ENCODE measurements at regions not wholly inside any gene's neighbourhood (a gene's known extent, or its start where the extent isn't known, plus 50 kb on each side); places are given as distances from the start of the nearest gene placed in this dataset.

- POLR2A ChIA-PET: no interaction called here
- Histone ChIP-seq H3K9me3 (ENCODE audit: control extremely low read depth in 1 of 5, control insufficient read depth in 4 of 5, insufficient read depth in 2 of 5, low read depth in 1 of 5, low read length in 4 of 5) (no peaks in the 10 kb centered on the region), H3K27me3 (replicated peaks in 2 of 5; ENCODE audit: control insufficient read depth in 4 of 5, insufficient read depth in 5 of 5, low read length in 4 of 5) (no peaks in the 10 kb centered on the region), H3K4me3 (ENCODE audit: control insufficient read depth in 1 of 7, extremely low read depth in 1 of 7, insufficient read depth in 4 of 7, low read depth in 2 of 7, low read length in 6 of 7) (no peak overlapping the region), H3K27ac (ENCODE audit: insufficient read depth in 1 of 2, low read depth in 1 of 2, low read length in 2 of 2, poor library complexity in 1 of 2, severe bottlenecking in 2 of 2) (no peak overlapping the region), H3K4me1 (ENCODE audit: control extremely low read depth in 1 of 4, control insufficient read depth in 4 of 4, insufficient read depth in 4 of 4, low read length in 3 of 4) (no peaks in the 10 kb centered on the region), H3K36me3 (ENCODE audit: control insufficient read depth in 4 of 4, insufficient read depth in 4 of 4, low read length in 3 of 4) (no peaks in the 10 kb centered on the region)
- DNase-seq: no peak
- no CpG with 5 or more reads among the region's 1 CpG for WGBS (ENCODE audit: insufficient coverage)
- CTCF ChIA-PET: no interaction called here
Measured at GRCh38 chr6:93917216-93917615, 497.9 kb upstream of the EPHA7 start.

DNA sequence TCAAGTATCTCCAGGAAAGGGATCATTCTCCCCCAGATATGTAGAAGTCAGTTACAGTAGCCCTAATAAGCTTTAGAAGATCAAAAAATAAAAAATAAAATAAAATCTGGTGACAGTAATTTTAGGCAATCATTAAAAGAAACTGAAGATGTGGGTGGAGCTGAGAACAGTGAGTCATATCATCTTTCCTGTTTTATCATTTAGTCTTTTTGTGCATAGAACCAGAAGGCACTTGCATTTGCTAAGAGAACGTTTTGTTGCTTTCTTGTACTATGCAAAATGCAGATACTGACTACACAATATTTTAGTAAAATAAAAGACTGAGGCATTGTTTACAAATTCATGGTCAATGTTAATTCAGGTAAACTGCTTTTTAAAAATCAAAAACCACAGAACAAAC lies 497.4 kb upstream of the EPHA7 start:
- no peak overlapping the region for H3K27ac ChIP-seq (ENCODE audit: insufficient read depth in 1 of 2, low read depth in 1 of 2, low read length in 2 of 2, poor library complexity in 1 of 2, severe bottlenecking in 2 of 2)
- H3K4me3 ChIP-seq (ENCODE audit: control insufficient read depth in 1 of 7, extremely low read depth in 1 of 7, insufficient read depth in 4 of 7, low read depth in 2 of 7, low read length in 6 of 7): no peak overlapping the region

DNA sequence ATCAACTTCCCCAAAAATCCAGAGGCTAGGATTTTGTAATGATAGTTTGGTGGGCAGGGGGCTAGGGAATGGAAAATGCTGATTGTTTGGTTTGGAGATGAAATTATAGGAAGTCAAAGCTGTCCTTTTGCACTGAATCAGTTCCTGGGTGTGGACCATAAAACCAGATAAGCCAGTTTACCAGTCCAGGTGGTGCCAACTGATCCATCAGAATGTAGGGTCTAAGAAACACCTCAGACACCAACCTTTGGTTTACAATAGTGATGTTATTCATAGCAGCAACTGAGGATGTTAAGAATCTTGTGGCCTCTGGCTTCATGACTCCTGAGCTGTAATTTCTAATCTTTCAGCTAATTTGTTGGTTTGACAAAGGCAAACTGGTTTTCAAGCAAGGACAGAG lies 496.6 kb upstream of the EPHA7 start:
- H3K27ac ChIP-seq (ENCODE audit: insufficient read depth in 1 of 2, low read depth in 1 of 2, low read length in 2 of 2, poor library complexity in 1 of 2, severe bottlenecking in 2 of 2): no peak overlapping the region
- no peak for DNase-seq
- no peaks in the 10 kb centered on the region for H3K36me3 ChIP-seq (ENCODE audit: control insufficient read depth in 4 of 4, insufficient read depth in 4 of 4, low read length in 3 of 4)
- H3K9me3 ChIP-seq (ENCODE audit: control extremely low read depth in 1 of 5, control insufficient read depth in 4 of 5, insufficient read depth in 2 of 5, low read depth in 1 of 5, low read length in 4 of 5): no peaks in the 10 kb centered on the region
- CTCF ChIA-PET: interaction anchor here (1.3 kb wide), 1 partner anchor 9 kb away, joined by 3 read pairs; no protein-coding TSS in a partner anchor
- H3K4me3 ChIP-seq (ENCODE audit: control insufficient read depth in 1 of 7, extremely low read depth in 1 of 7, insufficient read depth in 4 of 7, low read depth in 2 of 7, low read length in 6 of 7): no peak overlapping the region
- POLR2A ChIA-PET: no interaction called here
- H3K27me3 ChIP-seq (replicated peaks in 2 of 5; ENCODE audit: control insufficient read depth in 4 of 5, insufficient read depth in 5 of 5, low read length in 4 of 5): no peaks in the 10 kb centered on the region
- no peaks in the 10 kb centered on the region for H3K4me1 ChIP-seq (ENCODE audit: control extremely low read depth in 1 of 4, control insufficient read depth in 4 of 4, insufficient read depth in 4 of 4, low read length in 3 of 4)

More for the DNA sequence above, 497.4 kb upstream of the EPHA7 start:
- ChIA-PET POLR2A (no interaction called here), CTCF (no interaction called here)
- no peaks in the 10 kb centered on the region for H3K4me1 ChIP-seq (ENCODE audit: control extremely low read depth in 1 of 4, control insufficient read depth in 4 of 4, insufficient read depth in 4 of 4, low read length in 3 of 4)
- H3K36me3 ChIP-seq (ENCODE audit: control insufficient read depth in 4 of 4, insufficient read depth in 4 of 4, low read length in 3 of 4): no peaks in the 10 kb centered on the region
- H3K9me3 ChIP-seq (ENCODE audit: control extremely low read depth in 1 of 5, control insufficient read depth in 4 of 5, insufficient read depth in 2 of 5, low read depth in 1 of 5, low read length in 4 of 5): no peaks in the 10 kb centered on the region
- no peaks in the 10 kb centered on the region for H3K27me3 ChIP-seq (replicated peaks in 2 of 5; ENCODE audit: control insufficient read depth in 4 of 5, insufficient read depth in 5 of 5, low read length in 4 of 5)
- no peak for DNase-seq
- no CpG with 5 or more reads among the region's 1 CpG for WGBS (ENCODE audit: insufficient coverage)

- Histone ChIP-seq H3K4me3 (ENCODE audit: control insufficient read depth in 1 of 7, extremely low read depth in 1 of 7, insufficient read depth in 4 of 7, low read depth in 2 of 7, low read length in 6 of 7) (no peak overlapping the region), H3K9me3 (ENCODE audit: control extremely low read depth in 1 of 5, control insufficient read depth in 4 of 5, insufficient read depth in 2 of 5, low read depth in 1 of 5, low read length in 4 of 5) (no peaks in the 10 kb centered on the region), H3K4me1 (ENCODE audit: control extremely low read depth in 1 of 4, control insufficient read depth in 4 of 4, insufficient read depth in 4 of 4, low read length in 3 of 4) (no peaks in the 10 kb centered on the region), H3K27me3 (replicated peaks in 2 of 5; ENCODE audit: control insufficient read depth in 4 of 5, insufficient read depth in 5 of 5, low read length in 4 of 5) (no peaks in the 10 kb centered on the region), H3K36me3 (ENCODE audit: control insufficient read depth in 4 of 4, insufficient read depth in 4 of 4, low read length in 3 of 4) (no peaks in the 10 kb centered on the region), H3K27ac (ENCODE audit: insufficient read depth in 1 of 2, low read depth in 1 of 2, low read length in 2 of 2, poor library complexity in 1 of 2, severe bottlenecking in 2 of 2) (no peak overlapping the region)
- no peak for DNase-seq
- 94% methylated on average over 3 of the region's 5 CpGs for WGBS (ENCODE audit: insufficient coverage)
- ChIA-PET POLR2A (no interaction called here), CTCF (no interaction called here)
Measured at GRCh38 chr6:93902517-93902916, 483.2 kb upstream of the EPHA7 start.

DNA sequence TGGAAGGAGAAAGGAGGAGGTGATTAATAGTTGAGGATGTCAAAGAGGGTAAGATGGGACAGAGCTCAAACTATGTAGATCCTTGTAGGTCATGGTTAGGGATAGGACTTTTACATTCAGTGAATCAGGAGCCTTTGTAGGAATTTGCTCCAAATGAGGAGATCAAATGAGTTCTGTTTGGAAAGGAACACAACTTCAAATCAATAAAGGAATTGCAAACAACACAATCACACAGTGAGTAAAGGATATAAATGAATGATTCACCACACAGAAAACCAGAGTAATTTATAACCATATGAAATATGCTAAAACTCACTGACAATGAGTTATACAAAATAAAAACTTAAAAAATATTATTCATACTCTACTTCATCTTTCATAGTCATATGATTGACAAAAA lies 480.8 kb upstream of the EPHA7 start:
- CTCF ChIA-PET: no interaction called here
- POLR2A ChIA-PET: no interaction called here
- Histone ChIP-seq H3K27me3 (replicated peaks in 2 of 5; ENCODE audit: control insufficient read depth in 4 of 5, insufficient read depth in 5 of 5, low read length in 4 of 5) (no peaks in the 10 kb centered on the region), H3K36me3 (ENCODE audit: control insufficient read depth in 4 of 4, insufficient read depth in 4 of 4, low read length in 3 of 4) (no peaks in the 10 kb centered on the region), H3K9me3 (ENCODE audit: control extremely low read depth in 1 of 5, control insufficient read depth in 4 of 5, insufficient read depth in 2 of 5, low read depth in 1 of 5, low read length in 4 of 5) (no peaks in the 10 kb centered on the region), H3K4me1 (ENCODE audit: control extremely low read depth in 1 of 4, control insufficient read depth in 4 of 4, insufficient read depth in 4 of 4, low read length in 3 of 4) (no peaks in the 10 kb centered on the region), H3K27ac (ENCODE audit: insufficient read depth in 1 of 2, low read depth in 1 of 2, low read length in 2 of 2, poor library complexity in 1 of 2, severe bottlenecking in 2 of 2) (no peak overlapping the region), H3K4me3 (ENCODE audit: control insufficient read depth in 1 of 7, extremely low read depth in 1 of 7, insufficient read depth in 4 of 7, low read depth in 2 of 7, low read length in 6 of 7) (no peak overlapping the region)
- no peak for DNase-seq

DNA sequence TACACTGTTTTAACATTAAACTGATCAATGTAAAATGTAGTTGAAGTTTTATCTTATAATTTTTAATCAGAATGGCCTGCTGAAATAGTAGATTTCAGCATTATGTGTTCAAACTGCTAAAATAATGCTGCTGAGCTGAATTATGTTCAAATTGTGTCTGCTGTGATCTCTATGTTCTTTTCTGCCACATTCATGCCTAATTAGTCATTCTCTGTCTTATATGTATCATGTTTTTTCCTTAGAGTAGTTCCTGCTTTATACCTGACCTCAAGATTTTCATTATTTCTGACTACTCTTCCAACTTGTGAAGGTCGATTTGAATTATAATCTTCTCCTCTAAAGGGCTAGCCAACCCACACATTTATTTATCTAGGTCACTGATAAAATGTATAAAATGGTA lies 476.7 kb upstream of the EPHA7 start:
- Histone ChIP-seq H3K9me3 (ENCODE audit: control extremely low read depth in 1 of 5, control insufficient read depth in 4 of 5, insufficient read depth in 2 of 5, low read depth in 1 of 5, low read length in 4 of 5) (no peaks in the 10 kb centered on the region), H3K4me1 (ENCODE audit: control extremely low read depth in 1 of 4, control insufficient read depth in 4 of 4, insufficient read depth in 4 of 4, low read length in 3 of 4) (no peaks in the 10 kb centered on the region), H3K36me3 (ENCODE audit: control insufficient read depth in 4 of 4, insufficient read depth in 4 of 4, low read length in 3 of 4) (no peaks in the 10 kb centered on the region), H3K27ac (ENCODE audit: insufficient read depth in 1 of 2, low read depth in 1 of 2, low read length in 2 of 2, poor library complexity in 1 of 2, severe bottlenecking in 2 of 2) (no peak overlapping the region), H3K27me3 (replicated peaks in 2 of 5; ENCODE audit: control insufficient read depth in 4 of 5, insufficient read depth in 5 of 5, low read length in 4 of 5) (no peaks in the 10 kb centered on the region), H3K4me3 (ENCODE audit: control insufficient read depth in 1 of 7, extremely low read depth in 1 of 7, insufficient read depth in 4 of 7, low read depth in 2 of 7, low read length in 6 of 7) (no peak overlapping the region)
- ChIA-PET CTCF (no interaction called here), POLR2A (no interaction called here)
- no CpG with 5 or more reads among the region's 1 CpG for WGBS (ENCODE audit: insufficient coverage)
- DNase-seq: no peak

- Histone ChIP-seq H3K4me1 (ENCODE audit: control extremely low read depth in 1 of 4, control insufficient read depth in 4 of 4, insufficient read depth in 4 of 4, low read length in 3 of 4) (no peaks in the 10 kb centered on the region), H3K27ac (ENCODE audit: insufficient read depth in 1 of 2, low read depth in 1 of 2, low read length in 2 of 2, poor library complexity in 1 of 2, severe bottlenecking in 2 of 2) (no peak overlapping the region), H3K4me3 (ENCODE audit: control insufficient read depth in 1 of 7, extremely low read depth in 1 of 7, insufficient read depth in 4 of 7, low read depth in 2 of 7, low read length in 6 of 7) (no peak overlapping the region), H3K36me3 (ENCODE audit: control insufficient read depth in 4 of 4, insufficient read depth in 4 of 4, low read length in 3 of 4) (no peaks in the 10 kb centered on the region), H3K9me3 (ENCODE audit: control extremely low read depth in 1 of 5, control insufficient read depth in 4 of 5, insufficient read depth in 2 of 5, low read depth in 1 of 5, low read length in 4 of 5) (no peaks in the 10 kb centered on the region), H3K27me3 (replicated peaks in 2 of 5; ENCODE audit: control insufficient read depth in 4 of 5, insufficient read depth in 5 of 5, low read length in 4 of 5) (no peaks in the 10 kb centered on the region)
- 100% methylated on average over 1 of the region's 1 CpG for WGBS (ENCODE audit: insufficient coverage)
- ChIA-PET POLR2A (no interaction called here), CTCF (no interaction called here)
- no peak for DNase-seq
Measured at GRCh38 chr6:93894521-93894920, 475.2 kb upstream of the EPHA7 start.

- no peaks in the 10 kb centered on the region for H3K9me3 ChIP-seq (ENCODE audit: control extremely low read depth in 1 of 5, control insufficient read depth in 4 of 5, insufficient read depth in 2 of 5, low read depth in 1 of 5, low read length in 4 of 5)
- H3K36me3 ChIP-seq (ENCODE audit: control insufficient read depth in 4 of 4, insufficient read depth in 4 of 4, low read length in 3 of 4): no peaks in the 10 kb centered on the region
- H3K4me3 ChIP-seq (ENCODE audit: control insufficient read depth in 1 of 7, extremely low read depth in 1 of 7, insufficient read depth in 4 of 7, low read depth in 2 of 7, low read length in 6 of 7): no peak overlapping the region
- no peak overlapping the region for H3K27ac ChIP-seq (ENCODE audit: insufficient read depth in 1 of 2, low read depth in 1 of 2, low read length in 2 of 2, poor library complexity in 1 of 2, severe bottlenecking in 2 of 2)
- no peak for DNase-seq
- WGBS (ENCODE audit: insufficient coverage): 80% methylated on average over 2 of the region's 2 CpGs
- no peaks in the 10 kb centered on the region for H3K27me3 ChIP-seq (replicated peaks in 2 of 5; ENCODE audit: control insufficient read depth in 4 of 5, insufficient read depth in 5 of 5, low read length in 4 of 5)
- CTCF ChIA-PET: no interaction called here
- H3K4me1 ChIP-seq (ENCODE audit: control extremely low read depth in 1 of 4, control insufficient read depth in 4 of 4, insufficient read depth in 4 of 4, low read length in 3 of 4): no peaks in the 10 kb centered on the region
- POLR2A ChIA-PET: interaction anchor here (0.7 kb wide), 1 partner anchor 49 kb away, joined by 11 read pairs; no protein-coding TSS in a partner anchor
Measured at GRCh38 chr6:93889713-93890112, 470.4 kb upstream of the EPHA7 start.

Data from common myeloid progenitor, CD34-positive (primary cell).